PFSK-1 (cell line): ENCODE measurements at regions not wholly inside any gene's neighbourhood (a gene's known extent, or its start where the extent isn't known, plus 50 kb on each side); places are given as distances from the start of the nearest gene placed in this dataset.

Experiments used
- SIN3A ChIP-seq: IDR thresholded peaks from 2 replicates; pipeline ENCODE4 v1.6.1; 2012; ENCODE audit warnings: mild to moderate bottlenecking, low read length, moderate library complexity, borderline replicate concordance; ENCODE audit not compliant: insufficient read depth
- TAF1 ChIP-seq: IDR thresholded peaks from 2 replicates; pipeline ENCODE4 v1.6.1; 2012; ENCODE audit warnings: low read length, control low read depth, borderline replicate concordance; ENCODE audit not compliant: insufficient read depth
- TF ChIP-seq, protein P1 (sequence below), 2 experiments: IDR thresholded peaks; 2 replicates each; pipeline versions ENCODE4 v1.6.1 to v1.8.0; 2011 to 2012; ENCODE audit warnings: low read depth in 2 of 2, low read length in 2 of 2, control low read depth in 1 of 2, inconsistent platforms in 1 of 2, mild to moderate bottlenecking in 1 of 2, moderate library complexity in 1 of 2; ENCODE audit not compliant: insufficient read depth in 1 of 2

GRCh38 chr1:234720709-234721441, 110.9 kb upstream of the IRF2BP2 start:
- TF ChIP-seq, protein P1, sequence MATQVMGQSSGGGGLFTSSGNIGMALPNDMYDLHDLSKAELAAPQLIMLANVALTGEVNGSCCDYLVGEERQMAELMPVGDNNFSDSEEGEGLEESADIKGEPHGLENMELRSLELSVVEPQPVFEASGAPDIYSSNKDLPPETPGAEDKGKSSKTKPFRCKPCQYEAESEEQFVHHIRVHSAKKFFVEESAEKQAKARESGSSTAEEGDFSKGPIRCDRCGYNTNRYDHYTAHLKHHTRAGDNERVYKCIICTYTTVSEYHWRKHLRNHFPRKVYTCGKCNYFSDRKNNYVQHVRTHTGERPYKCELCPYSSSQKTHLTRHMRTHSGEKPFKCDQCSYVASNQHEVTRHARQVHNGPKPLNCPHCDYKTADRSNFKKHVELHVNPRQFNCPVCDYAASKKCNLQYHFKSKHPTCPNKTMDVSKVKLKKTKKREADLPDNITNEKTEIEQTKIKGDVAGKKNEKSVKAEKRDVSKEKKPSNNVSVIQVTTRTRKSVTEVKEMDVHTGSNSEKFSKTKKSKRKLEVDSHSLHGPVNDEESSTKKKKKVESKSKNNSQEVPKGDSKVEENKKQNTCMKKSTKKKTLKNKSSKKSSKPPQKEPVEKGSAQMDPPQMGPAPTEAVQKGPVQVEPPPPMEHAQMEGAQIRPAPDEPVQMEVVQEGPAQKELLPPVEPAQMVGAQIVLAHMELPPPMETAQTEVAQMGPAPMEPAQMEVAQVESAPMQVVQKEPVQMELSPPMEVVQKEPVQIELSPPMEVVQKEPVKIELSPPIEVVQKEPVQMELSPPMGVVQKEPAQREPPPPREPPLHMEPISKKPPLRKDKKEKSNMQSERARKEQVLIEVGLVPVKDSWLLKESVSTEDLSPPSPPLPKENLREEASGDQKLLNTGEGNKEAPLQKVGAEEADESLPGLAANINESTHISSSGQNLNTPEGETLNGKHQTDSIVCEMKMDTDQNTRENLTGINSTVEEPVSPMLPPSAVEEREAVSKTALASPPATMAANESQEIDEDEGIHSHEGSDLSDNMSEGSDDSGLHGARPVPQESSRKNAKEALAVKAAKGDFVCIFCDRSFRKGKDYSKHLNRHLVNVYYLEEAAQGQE (IDR thresholded peaks at IDR 0.05; ENCODE audit: insufficient read depth in 1 of 2, low read depth in 2 of 2, low read length in 2 of 2), result no peak
- TF ChIP-seq TAF1 (no peak), SIN3A (no peak)
